ENCODE measurements at regions not wholly inside any gene's neighbourhood (a gene's known extent, or its start where the extent isn't known, plus 50 kb on each side); places are given as distances from the start of the nearest gene placed in this dataset.

DNA sequence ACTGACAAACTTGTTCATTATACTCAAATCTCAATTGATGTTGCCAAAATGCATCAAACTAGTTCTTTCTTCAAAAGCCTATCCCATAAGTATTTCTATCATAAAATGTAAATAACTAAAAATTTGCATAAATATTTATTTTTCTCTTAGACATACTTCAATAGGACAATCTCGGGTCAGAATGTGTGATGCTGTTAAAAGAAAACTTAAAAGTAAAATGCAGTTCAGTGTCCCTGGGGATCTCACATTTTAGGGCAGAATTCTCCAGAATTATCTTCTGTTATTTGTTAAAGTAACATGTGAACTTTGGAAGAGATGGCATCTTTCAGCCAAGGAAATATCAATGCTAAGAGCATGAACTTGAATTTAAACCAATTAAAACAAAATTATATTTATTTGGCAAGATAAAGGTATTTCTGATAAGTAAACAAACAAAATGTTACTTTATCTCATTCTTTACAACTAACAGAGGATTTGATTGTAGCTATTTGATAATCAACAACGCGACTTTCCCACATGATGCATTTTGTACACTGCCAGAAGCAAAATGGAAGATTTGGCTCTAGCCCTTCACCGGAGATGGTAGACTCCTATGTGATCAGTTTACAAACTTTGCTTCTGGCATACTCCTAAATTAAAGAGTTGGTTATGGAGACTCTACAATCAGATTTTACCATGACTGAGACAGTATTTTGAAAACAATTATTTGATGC is 169.5 kb upstream of the EDNRB start:
- H3K9ac ChIP-seq (ENCODE audit: low read length) = no peak overlapping the region
- Mint-ChIP-seq H3K9me3 (ENCODE audit: insufficient read depth) (peaks cover 2% of the 10 kb centered on the region), H3K4me3 (no peak overlapping the region), H3K27ac (no peak overlapping the region), H3K4me1 (no peaks in the 10 kb centered on the region), H3K27me3 (peaks cover 6% of the 10 kb centered on the region)
- H3K9me3 ChIP-seq (ENCODE audit: control extremely low read depth in 1 of 3, control insufficient read depth in 2 of 3, insufficient read depth in 1 of 3, low read length in 2 of 3) = peaks cover 0 to 1% (median 0%) of the 10 kb centered on the region in 3 donors
- WGBS (ENCODE audit: insufficient coverage) = no CpG with 5 or more reads among the region's 4 CpGs
- no peaks in the 10 kb centered on the region for H3K36me3 ChIP-seq (replicated peaks in 1 of 2; ENCODE audit: control extremely low read depth in 1 of 2, control insufficient read depth in 1 of 2, extremely low read depth in 1 of 2, insufficient read depth in 2 of 2, low read length in 1 of 2)
- no peaks in the 10 kb centered on the region for H4K20me1 ChIP-seq (ENCODE audit: control insufficient read depth, insufficient read depth, low read length, poor library complexity, severe bottlenecking)
- no peaks in the 10 kb centered on the region for H3K4me1 ChIP-seq (ENCODE audit: control insufficient read depth in 2 of 2, insufficient read depth in 2 of 2, low read length in 2 of 2)
- peaks cover 0 to 5% (median 1%) of the 10 kb centered on the region in 4 experiments for H3K27me3 ChIP-seq (replicated peaks in 1 of 4; ENCODE audit: control extremely low read depth in 1 of 4, control insufficient read depth in 3 of 4, insufficient read depth in 4 of 4, low read length in 3 of 4)
- DNase-seq = no peak
- H3K4me2 ChIP-seq (replicated peaks; ENCODE audit: low read depth, low read length, poor library complexity, severe bottlenecking) = no peak overlapping the region
- no peak overlapping the region for H3K27ac ChIP-seq (ENCODE audit: low read length in 2 of 2)
- ChIA-PET POLR2A (no interaction called here), CTCF (no interaction called here)
- no peak overlapping the region for H2AFZ ChIP-seq (ENCODE audit: insufficient read depth, low read depth, low read length, poor library complexity, severe bottlenecking)
- no peak for ATAC-seq (ENCODE audit: low read depth)
- TF ChIP-seq, protein P1, sequence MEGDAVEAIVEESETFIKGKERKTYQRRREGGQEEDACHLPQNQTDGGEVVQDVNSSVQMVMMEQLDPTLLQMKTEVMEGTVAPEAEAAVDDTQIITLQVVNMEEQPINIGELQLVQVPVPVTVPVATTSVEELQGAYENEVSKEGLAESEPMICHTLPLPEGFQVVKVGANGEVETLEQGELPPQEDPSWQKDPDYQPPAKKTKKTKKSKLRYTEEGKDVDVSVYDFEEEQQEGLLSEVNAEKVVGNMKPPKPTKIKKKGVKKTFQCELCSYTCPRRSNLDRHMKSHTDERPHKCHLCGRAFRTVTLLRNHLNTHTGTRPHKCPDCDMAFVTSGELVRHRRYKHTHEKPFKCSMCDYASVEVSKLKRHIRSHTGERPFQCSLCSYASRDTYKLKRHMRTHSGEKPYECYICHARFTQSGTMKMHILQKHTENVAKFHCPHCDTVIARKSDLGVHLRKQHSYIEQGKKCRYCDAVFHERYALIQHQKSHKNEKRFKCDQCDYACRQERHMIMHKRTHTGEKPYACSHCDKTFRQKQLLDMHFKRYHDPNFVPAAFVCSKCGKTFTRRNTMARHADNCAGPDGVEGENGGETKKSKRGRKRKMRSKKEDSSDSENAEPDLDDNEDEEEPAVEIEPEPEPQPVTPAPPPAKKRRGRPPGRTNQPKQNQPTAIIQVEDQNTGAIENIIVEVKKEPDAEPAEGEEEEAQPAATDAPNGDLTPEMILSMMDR (IDR thresholded peaks at IDR 0.05) = no peak
- TF ChIP-seq EZH2 (IDR thresholded peaks at IDR 0.05; ENCODE audit: borderline replicate concordance, insufficient read depth, low read depth, low read length, poor library complexity, severe bottlenecking) = no peak
- intact Hi-C loops (cut with micrococcal nuclease) = no loop called here
- no peaks in the 10 kb centered on the region for H3K79me2 ChIP-seq (ENCODE audit: control insufficient read depth, insufficient read depth, low read length)
- no peak overlapping the region for H3K4me3 ChIP-seq (ENCODE audit: control extremely low read depth in 1 of 5, extremely low read depth in 1 of 5, insufficient read depth in 1 of 5, low read depth in 2 of 5, low read length in 4 of 5)

DNA sequence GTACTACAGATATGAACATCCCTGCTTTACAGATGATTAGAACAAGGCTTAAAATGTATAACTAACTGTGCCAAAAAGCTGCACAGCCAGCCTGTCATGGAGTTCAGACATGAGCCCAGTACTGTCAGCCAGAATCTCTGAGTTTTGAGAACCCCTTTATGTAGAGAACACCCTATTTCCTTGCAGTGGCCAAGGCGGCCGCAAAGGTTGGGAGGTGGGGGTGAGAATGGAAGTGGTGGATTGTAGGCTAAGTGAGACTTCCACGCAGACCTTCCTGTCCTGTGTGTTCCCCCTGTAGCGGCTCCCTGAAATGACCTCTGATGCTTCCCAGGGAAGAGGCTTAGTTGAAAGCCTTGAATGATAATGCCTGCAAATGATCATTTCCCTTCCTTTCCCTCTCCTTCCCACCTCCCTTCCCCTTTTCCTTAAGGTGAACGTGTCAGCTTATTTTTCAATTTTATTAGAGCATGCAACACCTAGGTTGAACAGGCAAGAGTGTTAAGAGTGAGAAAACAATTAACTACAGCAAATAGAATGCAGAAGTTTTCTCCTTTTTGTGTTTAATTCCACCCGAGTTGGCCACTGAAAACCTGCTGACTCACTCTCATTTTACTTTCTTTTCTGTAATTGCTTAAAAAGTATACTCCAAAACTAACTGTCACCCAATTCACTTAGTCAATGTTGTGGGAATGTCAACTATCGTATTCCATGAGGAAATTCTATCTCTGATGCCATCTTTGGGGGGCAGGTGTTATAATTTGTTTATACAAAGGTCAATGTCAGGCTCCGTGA is 167.0 kb upstream of the EDNRB start:
- peaks cover 0 to 8% (median 1%) of the 10 kb centered on the region in 3 donors for H3K9me3 ChIP-seq (ENCODE audit: control extremely low read depth in 1 of 3, control insufficient read depth in 2 of 3, insufficient read depth in 1 of 3, low read length in 2 of 3)
- TF ChIP-seq EZH2 (IDR thresholded peaks at IDR 0.05; ENCODE audit: borderline replicate concordance, insufficient read depth, low read depth, low read length, poor library complexity, severe bottlenecking) = no peak
- TF ChIP-seq, protein P1 (IDR thresholded peaks at IDR 0.05) = no peak
- no peak overlapping the region for H3K9ac ChIP-seq (ENCODE audit: low read length)
- POLR2A ChIA-PET = no interaction called here
- no peak overlapping the region for H3K4me2 ChIP-seq (replicated peaks; ENCODE audit: low read depth, low read length, poor library complexity, severe bottlenecking)
- H4K20me1 ChIP-seq (ENCODE audit: control insufficient read depth, insufficient read depth, low read length, poor library complexity, severe bottlenecking) = no peaks in the 10 kb centered on the region
- intact Hi-C loops (cut with micrococcal nuclease) = no loop called here
- no peaks in the 10 kb centered on the region for H3K4me1 Mint-ChIP-seq
- no peak overlapping the region for H3K27ac Mint-ChIP-seq
- H3K4me1 ChIP-seq (ENCODE audit: control insufficient read depth in 2 of 2, insufficient read depth in 2 of 2, low read length in 2 of 2) = no peaks in the 10 kb centered on the region
- H3K9me3 Mint-ChIP-seq (ENCODE audit: insufficient read depth) = peaks cover 9% of the 10 kb centered on the region
- no peak overlapping the region for H2AFZ ChIP-seq (ENCODE audit: insufficient read depth, low read depth, low read length, poor library complexity, severe bottlenecking)
- ATAC-seq (ENCODE audit: low read depth) (no peak), DNase-seq (no peak)
- H3K27me3 Mint-ChIP-seq = peaks cover 6% of the 10 kb centered on the region
- H3K27ac ChIP-seq (ENCODE audit: low read length in 2 of 2) = no peak overlapping the region
- WGBS (ENCODE audit: insufficient coverage) = 0% methylated on average over 2 of the region's 8 CpGs
- H3K79me2 ChIP-seq (ENCODE audit: control insufficient read depth, insufficient read depth, low read length) = no peaks in the 10 kb centered on the region
- no peak overlapping the region for H3K4me3 Mint-ChIP-seq
- CTCF ChIA-PET = interaction anchor here (0.6 kb wide), 1 partner anchor 90 kb away, joined by 3 read pairs; no protein-coding TSS in a partner anchor
- peaks cover 0 to 5% (median 1%) of the 10 kb centered on the region in 4 experiments for H3K27me3 ChIP-seq (replicated peaks in 1 of 4; ENCODE audit: control extremely low read depth in 1 of 4, control insufficient read depth in 3 of 4, insufficient read depth in 4 of 4, low read length in 3 of 4)
- no peak overlapping the region for H3K4me3 ChIP-seq (ENCODE audit: control extremely low read depth in 1 of 5, extremely low read depth in 1 of 5, insufficient read depth in 1 of 5, low read depth in 2 of 5, low read length in 4 of 5)
- no peaks in the 10 kb centered on the region for H3K36me3 ChIP-seq (replicated peaks in 1 of 2; ENCODE audit: control extremely low read depth in 1 of 2, control insufficient read depth in 1 of 2, extremely low read depth in 1 of 2, insufficient read depth in 2 of 2, low read length in 1 of 2)

Data from B cell (primary cell).